PC-3 (cell line): ENCODE measurements at regions not wholly inside any gene's neighbourhood (a gene's known extent, or its start where the extent isn't known, plus 50 kb on each side); places are given as distances from the start of the nearest gene placed in this dataset.

Source experiments
- EZH2 ChIP-seq: fragments of 300-600 bp; sonication (generic); IDR thresholded peaks from one replicate; pipeline ENCODE4 v1.6.1; 2017; ENCODE audit warnings: antibody characterized with exemption, mild to moderate bottlenecking, low read length; ENCODE audit not compliant: unreplicated experiment
- EZH2phosphoT487 ChIP-seq: fragments of 300-600 bp; sonication (generic); IDR thresholded peaks from 2 replicates; pipeline ENCODE4 v1.6.1; 2018; ENCODE audit warnings: mild to moderate bottlenecking, antibody characterized with exemption, low read length, borderline replicate concordance
- TF ChIP-seq, protein P1 (sequence below): fragments of 300-600 bp; sonication (generic); conservative IDR thresholded peaks from 2 replicates; pipeline ENCODE4 v1.5.1; 2017; ENCODE audit warnings: antibody characterized with exemption, low read depth, mild to moderate bottlenecking, low read length

GRCh38 chr12:124188084-124188483 lies 106.8 kb upstream of the RFLNA start:
- TF ChIP-seq, protein P1, sequence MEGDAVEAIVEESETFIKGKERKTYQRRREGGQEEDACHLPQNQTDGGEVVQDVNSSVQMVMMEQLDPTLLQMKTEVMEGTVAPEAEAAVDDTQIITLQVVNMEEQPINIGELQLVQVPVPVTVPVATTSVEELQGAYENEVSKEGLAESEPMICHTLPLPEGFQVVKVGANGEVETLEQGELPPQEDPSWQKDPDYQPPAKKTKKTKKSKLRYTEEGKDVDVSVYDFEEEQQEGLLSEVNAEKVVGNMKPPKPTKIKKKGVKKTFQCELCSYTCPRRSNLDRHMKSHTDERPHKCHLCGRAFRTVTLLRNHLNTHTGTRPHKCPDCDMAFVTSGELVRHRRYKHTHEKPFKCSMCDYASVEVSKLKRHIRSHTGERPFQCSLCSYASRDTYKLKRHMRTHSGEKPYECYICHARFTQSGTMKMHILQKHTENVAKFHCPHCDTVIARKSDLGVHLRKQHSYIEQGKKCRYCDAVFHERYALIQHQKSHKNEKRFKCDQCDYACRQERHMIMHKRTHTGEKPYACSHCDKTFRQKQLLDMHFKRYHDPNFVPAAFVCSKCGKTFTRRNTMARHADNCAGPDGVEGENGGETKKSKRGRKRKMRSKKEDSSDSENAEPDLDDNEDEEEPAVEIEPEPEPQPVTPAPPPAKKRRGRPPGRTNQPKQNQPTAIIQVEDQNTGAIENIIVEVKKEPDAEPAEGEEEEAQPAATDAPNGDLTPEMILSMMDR = no peak
- TF ChIP-seq EZH2 (no peak), EZH2phosphoT487 (no peak)
